Stimulated activated CD8-positive, alpha-beta memory T cell treated with anti-CD3 and anti-CD28 coated beads, Interleukin-12 subunit alpha, Interleukin-12 subunit beta, amount 100 ng/mL, for 1 hour (primary cell): ENCODE measurements at regions not wholly inside any gene's neighbourhood (a gene's known extent, or its start where the extent isn't known, plus 50 kb on each side); places are given as distances from the start of the nearest gene placed in this dataset.

Source experiments
- DNase-seq: peaks from one replicate; pipeline ENCODE4 v3.0.0-alpha.2; 2020; ENCODE audit warnings: low read depth

DNA sequence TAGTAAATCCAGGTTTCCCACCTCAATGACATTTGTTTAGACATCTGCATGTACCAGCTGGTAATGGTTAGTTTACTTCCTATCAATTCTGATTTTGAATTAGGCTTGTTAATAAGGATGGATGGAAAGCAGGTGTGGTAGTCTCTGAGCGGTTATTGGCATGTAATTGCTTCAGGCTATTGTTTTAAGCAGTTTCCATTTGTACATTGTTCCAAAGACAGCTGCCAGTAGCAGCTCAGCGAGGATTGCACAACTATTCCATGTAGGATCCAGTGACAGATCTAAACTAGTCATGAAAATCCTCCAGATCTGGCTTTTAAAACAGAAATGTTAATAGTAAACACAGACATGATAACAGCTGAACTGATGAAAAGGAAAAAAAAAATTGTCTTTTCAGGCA is 436.0 kb upstream of the ADARB2 start:
- DNase-seq: no peak

DNA sequence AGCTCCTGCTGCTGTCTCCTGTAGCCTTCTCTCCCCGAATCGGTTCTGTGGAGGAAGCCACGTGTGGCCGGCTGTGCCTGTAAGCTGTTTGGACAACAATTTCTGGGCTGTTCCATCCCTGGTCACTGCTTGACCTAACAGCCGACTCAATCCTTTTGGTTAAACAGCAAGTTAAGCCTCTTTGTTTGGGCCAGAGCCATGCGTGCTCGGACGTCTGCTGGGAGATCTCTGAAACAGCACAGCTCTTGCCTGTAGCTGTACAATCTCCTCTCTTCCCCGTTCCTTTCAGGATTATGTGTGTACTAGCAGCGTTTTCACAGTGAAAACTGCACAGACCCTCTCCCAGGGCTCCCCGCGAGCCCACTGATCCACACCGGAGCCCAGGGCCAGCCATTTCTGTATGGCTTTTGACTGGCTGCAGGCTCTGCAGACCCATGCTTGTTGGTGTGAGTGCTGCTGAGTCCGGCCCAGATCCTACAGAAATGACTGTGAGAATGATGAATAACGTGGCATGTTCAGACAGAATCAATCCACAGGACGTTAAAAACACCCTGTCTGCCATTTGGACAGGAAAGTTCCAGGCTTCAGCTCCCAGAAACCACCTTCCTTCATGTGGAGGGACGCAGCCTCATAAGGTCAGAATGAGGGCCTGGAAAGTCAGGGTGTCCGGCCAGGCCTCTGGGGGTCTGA is 428.6 kb upstream of the ADARB2 start:
- DNase-seq: no peak

DNA sequence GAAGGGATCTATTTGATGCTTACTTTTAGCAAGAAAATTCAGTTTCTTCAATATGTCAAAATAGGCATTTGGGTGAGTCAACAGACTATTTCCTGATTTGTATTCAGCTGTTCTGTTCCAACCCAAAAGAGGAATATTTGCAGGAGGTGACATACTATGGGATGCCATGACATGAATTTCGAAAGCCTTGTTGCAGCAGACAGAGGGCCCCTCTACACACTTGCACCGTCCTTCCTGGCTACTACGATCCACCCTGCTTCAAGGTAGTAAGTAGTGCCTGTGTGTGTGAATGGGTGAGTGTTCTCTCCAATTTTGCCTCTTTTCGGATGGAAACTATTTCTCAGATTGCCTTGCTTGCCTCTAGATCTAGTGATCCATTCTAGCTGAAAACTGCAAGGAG is 413.0 kb upstream of the ADARB2 start:
- DNase-seq: no peak

DNA sequence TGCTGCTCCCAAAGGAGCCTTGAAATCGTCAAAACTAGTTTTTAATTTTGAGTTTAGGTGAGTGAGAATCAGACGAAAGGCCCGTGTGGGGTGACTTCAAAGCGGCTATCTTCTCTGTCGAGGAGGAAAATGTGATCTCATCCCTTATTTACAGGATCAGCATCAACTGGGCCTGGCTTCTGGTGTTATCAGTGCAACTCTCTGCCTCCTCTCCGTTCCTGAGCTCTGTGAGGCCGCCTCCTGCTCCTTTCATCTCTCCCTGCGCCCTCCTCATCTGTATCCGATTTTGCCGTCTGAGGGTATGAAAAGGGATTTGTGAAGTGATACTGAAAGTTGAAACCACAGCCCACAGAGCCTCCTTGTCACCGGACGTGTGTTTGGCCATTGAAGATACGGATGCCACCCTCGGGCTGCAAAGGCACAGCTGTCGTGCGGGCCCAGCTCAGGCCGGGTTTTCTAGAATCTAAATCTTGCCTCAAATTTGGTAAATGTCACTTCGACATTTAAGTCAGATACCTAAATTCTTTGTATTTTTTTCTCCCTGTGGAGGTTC is 408.7 kb upstream of the ADARB2 start:
- DNase-seq: no peak

DNA sequence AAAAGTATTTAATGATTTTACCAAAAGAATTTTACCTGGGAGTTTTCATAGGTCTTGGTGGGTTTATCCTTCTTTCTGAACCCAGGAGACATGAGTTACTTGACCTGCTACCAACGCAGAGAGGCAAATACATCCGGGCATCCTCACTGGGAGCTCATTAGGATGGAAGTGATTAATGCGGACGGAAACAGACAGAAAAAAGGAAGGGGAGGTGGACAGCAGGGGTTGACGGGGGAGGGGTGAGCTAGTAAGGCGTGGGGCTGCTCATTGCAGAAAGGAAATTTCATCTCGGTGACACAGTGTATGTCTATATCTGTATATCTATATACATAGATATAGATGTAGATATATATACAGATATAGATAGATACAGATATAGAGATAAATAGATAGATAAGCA is 408.2 kb upstream of the ADARB2 start:
- DNase-seq: no peak

- no peak for DNase-seq
Observed at GRCh38 chr10:2144584-2144983, 407.3 kb upstream of the ADARB2 start.

DNA sequence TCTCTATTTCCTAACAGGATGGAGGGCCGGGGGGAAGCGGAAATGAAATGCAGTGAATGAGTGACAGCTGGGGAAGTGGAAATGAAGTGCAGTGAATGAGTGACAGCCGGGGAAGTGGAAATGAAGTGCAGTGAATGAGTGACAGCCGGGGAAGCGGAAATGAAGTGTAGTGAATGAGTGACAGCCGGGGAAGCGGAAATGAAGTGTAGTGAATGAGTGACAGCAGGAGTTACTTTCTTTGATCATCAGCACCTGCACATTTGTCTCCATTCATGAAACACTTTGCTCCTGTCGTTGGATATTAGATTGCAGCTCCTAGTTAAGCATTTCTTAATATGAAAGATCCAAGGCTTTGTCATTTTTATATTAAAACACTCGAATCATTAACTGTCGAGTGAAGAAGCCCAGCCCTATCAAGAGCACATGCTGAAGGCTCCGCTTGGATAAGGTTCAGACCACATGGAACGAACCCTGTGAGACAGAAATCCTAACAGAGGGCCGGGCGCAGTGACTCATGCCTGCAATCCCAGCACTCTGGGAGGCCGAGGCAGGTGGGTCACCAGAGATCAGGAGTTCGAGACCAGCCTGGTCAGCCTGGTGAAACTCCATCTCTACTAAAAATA is 406.0 kb upstream of the ADARB2 start:
- DNase-seq: no peak

GRCh38 chr10:2139746-2140145 is 402.4 kb upstream of the ADARB2 start:
- no peak for DNase-seq

GRCh38 chr10:2137549-2138174 is 400.3 kb upstream of the ADARB2 start:
- no peak for DNase-seq

DNA sequence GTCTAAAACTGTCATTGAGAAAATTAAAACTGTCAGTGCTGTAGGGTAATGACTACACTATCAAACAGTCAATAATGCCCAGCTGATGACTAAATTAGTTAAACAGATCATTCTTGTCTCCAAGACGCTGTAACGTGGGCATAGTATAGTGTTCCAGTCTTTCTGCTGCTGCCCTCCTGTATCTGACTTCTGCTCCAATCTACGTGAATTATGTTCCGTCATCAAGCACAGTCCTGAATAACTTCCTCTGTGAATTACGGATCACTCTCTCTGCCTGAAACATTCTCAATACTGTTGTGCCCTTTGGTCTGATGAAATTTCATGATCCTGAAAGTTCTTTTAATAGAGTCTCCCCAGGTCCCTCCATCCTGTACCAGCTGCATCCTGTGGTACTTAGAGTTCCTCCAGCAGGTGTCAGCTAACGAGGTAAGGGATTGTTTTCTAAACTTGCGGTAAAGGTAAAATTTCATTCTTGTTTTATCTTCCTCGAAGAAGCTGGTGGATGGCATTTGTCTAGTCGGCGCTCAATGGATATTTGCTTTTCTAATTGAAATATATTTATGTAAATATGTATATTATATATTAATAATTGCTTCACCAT is 393.5 kb upstream of the ADARB2 start:
- no peak for DNase-seq

DNA sequence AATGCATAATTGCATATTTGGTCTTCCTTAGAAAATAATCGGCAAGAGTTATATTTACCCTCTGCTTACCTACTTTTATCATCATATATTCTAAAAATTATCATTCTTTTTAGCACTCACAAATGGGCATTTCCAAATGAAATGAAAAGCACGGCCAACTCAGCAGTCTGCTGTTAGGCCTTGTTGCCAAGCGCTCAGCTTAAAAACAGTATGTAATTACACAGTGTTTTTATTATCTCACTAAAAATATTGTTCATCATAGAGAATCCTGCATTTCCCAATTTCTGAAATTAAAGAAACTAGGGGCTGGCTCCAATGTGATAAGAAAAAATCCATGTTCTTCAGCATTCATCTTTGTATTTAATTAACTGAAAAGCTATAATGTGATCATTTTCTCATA is 391.7 kb upstream of the ADARB2 start:
- no peak for DNase-seq

DNA sequence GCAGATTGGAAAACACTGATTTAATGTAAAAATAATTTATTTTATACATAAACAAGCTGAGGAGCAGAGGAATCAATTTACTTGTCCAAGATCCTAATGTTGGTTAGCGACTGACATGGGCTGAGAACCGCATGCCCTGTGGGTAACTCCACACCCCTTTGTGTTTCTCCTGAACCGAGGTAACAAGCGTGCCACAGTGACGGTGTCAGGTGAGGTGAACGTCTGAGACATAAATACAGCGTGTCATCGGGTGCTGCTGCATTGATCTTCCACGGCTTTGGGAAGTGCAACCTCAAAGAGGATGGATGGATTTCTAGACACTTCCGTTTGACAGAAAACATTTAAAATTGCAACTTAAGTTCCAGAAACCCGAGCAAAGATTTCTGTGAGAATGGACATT is 386.8 kb upstream of the ADARB2 start:
- no peak for DNase-seq

GRCh38 chr10:2122431-2123124 is 385.3 kb upstream of the ADARB2 start:
- no peak for DNase-seq

DNA sequence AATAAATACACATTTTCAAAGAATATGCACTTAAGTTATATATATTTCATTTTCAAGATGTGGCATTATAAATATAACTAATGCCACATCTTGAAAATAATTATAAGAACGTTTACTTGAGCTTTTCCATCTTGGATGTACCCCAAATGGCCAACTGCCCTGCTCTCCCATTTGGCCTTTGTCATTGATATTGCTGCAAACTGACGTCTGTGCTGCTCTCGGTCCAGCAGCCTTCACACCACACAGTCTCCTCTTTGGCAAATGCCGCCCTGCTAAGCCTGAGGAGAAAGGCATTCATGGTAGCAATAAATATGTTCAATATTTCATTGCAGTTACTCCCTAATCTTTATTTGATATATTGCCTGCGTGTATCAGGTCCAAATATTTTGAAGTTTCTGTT is 384.6 kb upstream of the ADARB2 start:
- DNase-seq: no peak

- DNase-seq: no peak
Observed at GRCh38 chr10:2121315-2121714, 384.0 kb upstream of the ADARB2 start.

DNA sequence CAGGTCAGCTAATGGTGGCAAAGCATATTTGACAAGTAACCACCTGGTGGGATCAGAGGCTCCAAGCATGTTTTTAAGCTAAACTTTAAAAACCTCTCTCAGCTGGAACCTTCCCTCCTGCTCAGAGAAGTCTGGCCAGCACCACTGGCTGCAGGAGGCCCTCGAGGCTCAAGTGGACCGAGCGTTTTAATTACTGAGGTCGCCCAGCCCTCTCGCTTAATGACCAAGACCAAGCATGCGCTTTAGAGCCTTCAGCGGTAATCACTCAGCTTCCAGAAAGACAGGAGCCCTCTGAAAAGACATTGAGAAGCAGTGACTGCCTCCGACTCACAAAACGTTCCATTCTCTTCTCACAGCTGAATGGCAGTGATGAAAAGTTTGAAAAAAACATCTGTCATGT is 383.4 kb upstream of the ADARB2 start:
- DNase-seq: no peak

DNA sequence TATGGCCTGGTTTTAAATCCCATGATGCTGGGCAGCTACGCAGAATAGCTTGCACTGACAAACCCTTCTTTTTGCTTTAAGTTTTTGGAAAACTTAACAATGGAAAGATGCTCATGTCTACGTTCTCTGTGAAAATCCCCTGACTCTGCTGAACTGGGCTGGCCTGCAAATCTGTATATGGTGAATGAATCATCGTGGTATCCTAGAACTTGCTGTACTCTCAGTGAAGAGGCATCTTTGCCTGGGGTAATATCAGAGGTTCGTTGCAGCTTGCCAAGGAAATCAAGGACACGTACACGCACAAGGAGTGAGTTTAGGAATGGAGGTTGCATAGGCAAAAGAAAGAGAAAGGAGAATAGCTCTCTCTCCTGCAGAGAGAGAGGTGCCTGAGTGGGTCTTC is 382.0 kb upstream of the ADARB2 start:
- no peak for DNase-seq

DNA sequence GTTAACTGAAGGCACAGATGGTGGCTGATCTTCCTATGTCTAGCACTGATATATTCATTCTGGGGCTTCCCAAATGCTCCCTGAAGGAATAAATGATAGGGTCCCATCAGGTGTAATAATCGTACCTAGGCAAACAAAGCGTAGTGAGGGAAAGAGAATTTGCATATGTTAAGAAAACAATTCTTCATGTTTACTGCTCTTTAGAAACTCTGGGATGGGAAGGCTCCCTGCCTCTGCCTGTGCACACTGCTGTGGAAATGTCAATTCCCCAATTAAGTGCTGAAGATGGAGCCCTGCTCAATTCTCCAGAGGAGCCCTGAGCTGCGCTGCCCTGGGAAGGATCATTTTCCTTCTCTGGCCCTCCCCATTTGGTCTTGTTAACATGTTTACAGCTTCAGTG is 380.9 kb upstream of the ADARB2 start:
- DNase-seq: no peak

DNA sequence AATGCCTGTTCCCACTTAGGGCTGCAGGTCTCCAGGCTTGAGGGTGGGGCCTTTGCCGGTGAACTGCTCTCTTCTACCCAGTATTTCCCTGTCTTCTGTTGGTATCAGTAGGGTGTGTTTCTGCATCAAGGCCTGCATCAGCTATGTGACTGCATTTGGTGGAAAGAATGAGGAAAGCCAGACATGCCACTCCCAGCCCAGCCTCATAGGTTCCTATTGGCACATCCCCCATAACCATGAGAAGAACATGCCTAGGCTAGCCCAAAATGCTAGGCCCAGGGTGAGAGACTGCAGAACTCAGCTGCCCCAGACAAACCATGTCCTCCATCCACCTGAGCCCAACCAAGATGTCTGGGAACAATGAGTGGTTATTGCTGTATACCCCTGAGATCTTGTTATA is 380.3 kb upstream of the ADARB2 start:
- DNase-seq: no peak

GRCh38 chr10:2111965-2112364 is 374.6 kb upstream of the ADARB2 start:
- DNase-seq: no peak

DNA sequence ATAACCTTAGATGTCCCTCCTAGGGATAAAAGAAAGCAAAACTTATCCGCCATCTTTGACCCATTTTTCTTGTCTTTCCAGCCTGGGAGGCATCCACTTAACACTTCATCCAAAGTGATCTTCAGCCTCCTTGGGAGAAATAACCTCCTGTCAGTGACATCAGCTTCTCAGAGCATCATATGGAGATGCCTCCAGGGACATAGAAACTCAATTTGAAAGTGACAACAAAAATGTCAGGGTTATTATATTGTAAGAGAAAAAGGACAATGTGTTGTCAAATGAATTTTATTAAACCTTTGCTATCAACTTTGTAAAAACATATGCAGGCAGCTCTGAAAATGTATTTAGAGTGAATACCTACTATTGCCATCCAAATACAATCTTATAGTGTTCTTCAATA is 371.2 kb upstream of the ADARB2 start:
- DNase-seq: no peak

DNA sequence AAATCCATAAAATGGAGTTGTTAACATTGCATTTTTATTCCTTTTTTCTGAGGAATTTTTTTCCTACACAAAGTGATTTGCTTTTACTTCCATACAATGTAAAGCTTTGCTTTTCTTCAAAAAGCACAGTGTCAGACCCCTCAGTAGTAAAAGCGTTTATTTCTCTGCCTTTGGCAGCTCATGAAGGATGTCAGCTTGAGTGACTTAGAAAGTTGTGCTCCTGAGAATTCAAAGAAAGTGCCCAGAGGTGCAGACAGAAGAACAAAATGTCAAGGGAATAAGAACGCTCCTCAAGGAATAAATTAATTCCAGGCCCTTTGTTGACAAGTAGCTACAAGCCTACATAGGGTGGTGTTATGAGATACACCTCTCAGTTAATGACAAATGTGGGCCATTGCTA is 369.3 kb upstream of the ADARB2 start:
- DNase-seq: no peak
